Choroid plexus epithelial cell (primary cell): ENCODE measurements at regions not wholly inside any gene's neighbourhood (a gene's known extent, or its start where the extent isn't known, plus 50 kb on each side); places are given as distances from the start of the nearest gene placed in this dataset.

Source experiments
- DNase-seq: peaks from one replicate; pipeline ENCODE4 v3.0.0-alpha.2; 2010; ENCODE audit warnings: low read depth
- H3K4me3 ChIP-seq: 2 replicates; pipeline ENCODE4 v1.5.1; 2011; ENCODE audit warnings: low read depth, mild to moderate bottlenecking, control low read depth, low read length, moderate library complexity
- CTCF ChIP-seq: conservative IDR thresholded peaks from 2 replicates; pipeline ENCODE4 v1.5.1; 2011; ENCODE audit warnings: low read depth, mild to moderate bottlenecking, control low read depth, inconsistent platforms, low read length, moderate library complexity

DNA sequence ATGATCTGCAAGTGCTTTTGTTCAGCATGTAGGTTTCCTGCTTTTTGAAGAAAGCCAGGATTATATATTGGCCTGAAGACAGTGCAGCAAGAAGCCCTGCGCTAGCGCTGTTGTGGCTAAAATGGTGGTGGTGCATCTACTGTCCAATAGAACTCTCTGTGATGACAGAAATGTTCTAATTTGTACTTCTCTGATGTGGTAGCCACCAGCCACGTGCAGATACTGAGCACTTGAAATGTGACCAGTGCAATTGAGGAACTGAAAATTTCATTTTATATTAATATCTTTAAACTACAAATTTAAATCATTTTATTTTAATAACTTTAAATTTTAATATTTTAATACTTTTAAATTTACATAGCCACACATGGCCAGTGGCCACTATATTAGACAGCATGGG, 73.0 kb upstream of the PAX6 start:
- H3K4me3 ChIP-seq, result no peak overlapping the region
- DNase-seq, result no peak
- TF ChIP-seq CTCF, result no peak

DNA sequence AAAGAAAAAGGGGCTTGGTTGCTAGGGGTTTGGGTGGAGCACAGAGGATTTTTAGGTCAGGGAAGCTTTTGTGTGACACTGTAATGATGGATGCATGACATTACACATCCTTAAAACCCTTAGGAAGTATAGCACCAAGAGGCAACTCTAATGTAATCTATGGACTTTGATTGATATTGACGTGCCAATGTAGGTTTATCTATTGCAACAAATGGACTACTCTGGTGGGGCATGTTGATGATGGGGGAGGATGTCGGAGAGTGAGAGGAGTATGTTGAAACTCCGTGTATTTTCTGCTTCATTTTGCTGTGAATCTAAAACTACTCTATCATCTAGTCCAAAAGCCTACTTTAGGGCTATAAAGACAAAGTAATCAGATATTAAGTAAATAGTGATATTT, 72.3 kb upstream of the PAX6 start:
- H3K4me3 ChIP-seq, result no peak overlapping the region
- no peak for TF ChIP-seq CTCF
- DNase-seq, result no peak

DNA sequence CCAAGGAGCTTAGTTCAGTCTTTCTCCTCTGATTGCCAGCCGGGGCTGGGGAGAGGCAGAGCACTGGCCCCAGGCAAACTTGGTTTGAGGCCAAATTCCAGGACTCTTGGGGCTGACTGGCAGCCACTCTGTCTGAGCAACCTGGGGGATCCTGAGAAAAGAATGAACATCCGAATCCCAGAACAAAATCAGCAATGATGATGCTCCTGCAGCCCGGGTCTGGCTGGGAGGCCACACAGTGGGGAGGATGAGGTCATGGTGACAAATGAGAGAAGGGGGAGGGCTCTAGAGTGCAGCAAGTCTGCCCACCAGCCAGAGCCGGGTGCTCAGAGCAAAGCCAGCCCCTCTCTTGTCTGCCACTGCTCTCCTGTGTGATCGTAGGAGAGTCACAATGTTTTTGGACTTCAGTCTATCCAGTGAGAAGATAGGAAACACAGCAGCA, 71.8 kb upstream of the PAX6 start:
- H3K4me3 ChIP-seq, result no peak overlapping the region
- no peak for TF ChIP-seq CTCF
- no peak for DNase-seq

DNA sequence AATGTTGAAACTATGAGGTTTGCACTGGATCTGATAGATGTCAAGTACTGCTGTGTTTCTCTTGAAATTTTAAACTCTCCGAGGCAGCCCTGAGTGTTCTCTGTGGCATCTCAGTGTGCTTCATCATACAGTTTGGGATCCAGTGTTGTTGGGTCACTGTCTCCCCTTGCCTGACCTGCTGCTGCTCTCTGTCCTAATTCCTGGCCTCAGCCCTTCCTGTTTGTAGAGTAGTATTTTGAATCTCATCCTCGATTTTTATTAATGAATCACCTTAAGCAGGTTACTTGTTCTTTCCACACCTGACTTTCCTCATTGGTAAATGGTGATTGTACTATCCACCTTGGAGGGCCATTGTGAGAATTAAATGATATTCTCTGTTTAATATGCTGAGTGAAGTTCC, 70.7 kb upstream of the PAX6 start:
- no peak for DNase-seq

DNA sequence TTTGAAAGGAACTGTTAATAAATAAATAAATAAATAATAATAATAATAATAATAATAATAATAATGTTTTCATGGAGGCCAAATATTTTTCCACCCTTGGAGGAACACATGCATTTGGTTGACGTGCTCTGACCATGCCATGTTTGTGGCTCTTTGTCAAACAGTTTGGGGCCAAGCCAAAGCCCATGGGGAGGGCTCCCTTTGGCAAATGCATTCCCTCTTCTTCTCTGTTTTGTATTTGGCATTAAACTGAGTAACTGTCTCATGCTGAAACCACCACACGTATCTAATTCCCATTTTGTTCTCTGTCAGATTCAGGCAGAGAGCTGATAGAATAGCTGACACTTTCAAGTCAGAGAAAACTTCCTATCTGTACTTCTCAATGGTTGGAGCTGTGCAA, 68.6 kb upstream of the PAX6 start:
- DNase-seq, result no peak
- no peak overlapping the region for H3K4me3 ChIP-seq
- TF ChIP-seq CTCF, result no peak

More for the DNA sequence above, 70.7 kb upstream of the PAX6 start:
- no peak for TF ChIP-seq CTCF
- H3K4me3 ChIP-seq, result no peak overlapping the region

- no peak overlapping the region for H3K4me3 ChIP-seq
- no peak for TF ChIP-seq CTCF
- no peak for DNase-seq
These were observed 66.7 kb upstream of the PAX6 start for GRCh38 chr11:31877863-31878262.

GRCh38 chr11:31877083-31877482, 66.0 kb upstream of the PAX6 start:
- DNase-seq, result no peak
- TF ChIP-seq CTCF, result no peak
- no peak overlapping the region for H3K4me3 ChIP-seq
